Retina (tissue), 1 donor: ENCODE measurements at regions not wholly inside any gene's neighbourhood (a gene's known extent, or its start where the extent isn't known, plus 50 kb on each side); places are given as distances from the start of the nearest gene placed in this dataset.

Source experiments
- DNase-seq: peaks from one replicate; pipeline ENCODE4 v3.0.0-alpha.2; 2016

DNA sequence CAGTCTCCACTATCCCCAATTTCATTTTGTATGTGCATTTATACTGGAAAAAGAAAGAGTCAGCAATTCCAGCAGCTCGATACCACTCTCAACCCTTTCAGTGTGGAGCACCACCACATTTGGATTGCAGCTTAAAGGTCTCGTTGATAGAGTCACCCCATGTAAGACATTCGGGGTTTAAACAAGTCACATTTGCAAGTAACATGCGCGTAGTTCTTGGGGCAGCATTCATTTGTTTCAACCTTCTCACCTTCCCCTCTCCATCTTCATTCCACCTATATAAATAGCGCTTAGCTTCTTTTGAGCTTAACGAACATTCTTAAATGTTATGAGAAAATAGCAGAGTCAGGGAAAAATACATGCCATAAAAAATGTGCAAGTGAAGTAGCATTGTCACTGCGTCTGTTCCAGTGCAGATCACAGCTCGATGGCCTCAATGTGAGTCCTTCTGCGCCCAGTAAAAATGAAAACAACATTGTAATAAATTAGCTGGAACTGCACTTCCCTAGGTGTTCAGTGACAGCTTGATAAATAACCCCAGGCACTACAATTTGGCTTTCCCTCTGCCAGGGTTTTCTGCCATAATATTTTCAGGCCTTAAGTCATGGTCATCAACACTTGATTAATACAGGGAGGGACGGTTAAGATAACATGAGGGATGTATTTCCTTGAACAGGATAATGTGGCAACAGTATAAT is 737.8 kb upstream of the NRSN1 start:
- no peak for DNase-seq

DNA sequence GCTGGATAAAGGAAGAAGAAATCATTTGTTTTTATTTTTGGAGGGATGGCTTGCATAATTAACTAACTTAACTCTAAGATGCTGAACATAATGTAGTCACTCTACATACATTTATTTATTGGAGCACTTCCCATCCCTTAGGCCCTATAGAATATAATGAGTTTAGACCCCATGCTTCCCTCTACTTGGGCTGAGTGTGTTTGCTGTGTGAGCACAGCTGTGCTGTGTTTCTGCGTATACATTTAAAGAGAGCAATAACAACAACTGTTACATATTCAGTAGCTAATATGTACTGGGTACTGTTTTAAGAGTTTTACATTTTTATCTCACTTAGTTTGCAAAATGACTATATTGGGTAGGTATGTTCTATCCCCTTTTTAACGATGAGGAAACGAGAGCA is 736.6 kb upstream of the NRSN1 start:
- DNase-seq, result no peak

DNA sequence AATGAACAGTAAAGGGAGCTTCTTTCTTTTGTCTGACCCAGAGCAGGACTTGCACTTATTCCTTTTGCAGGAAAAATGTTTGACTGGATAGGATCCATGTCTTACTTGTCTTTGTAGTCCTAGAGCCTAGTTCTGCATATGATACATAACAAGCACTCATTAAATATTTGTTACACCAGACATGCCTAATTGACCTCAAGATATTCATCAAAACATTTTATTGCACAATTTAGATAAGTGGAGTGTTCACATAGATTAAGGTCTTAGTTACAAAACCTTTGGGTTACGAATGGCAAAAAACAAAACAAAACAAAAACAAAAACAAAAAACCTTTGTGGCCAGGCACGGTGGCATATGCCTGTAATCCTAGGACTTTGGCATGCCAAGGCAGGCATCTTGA is 735.8 kb upstream of the NRSN1 start:
- no peak for DNase-seq

DNA sequence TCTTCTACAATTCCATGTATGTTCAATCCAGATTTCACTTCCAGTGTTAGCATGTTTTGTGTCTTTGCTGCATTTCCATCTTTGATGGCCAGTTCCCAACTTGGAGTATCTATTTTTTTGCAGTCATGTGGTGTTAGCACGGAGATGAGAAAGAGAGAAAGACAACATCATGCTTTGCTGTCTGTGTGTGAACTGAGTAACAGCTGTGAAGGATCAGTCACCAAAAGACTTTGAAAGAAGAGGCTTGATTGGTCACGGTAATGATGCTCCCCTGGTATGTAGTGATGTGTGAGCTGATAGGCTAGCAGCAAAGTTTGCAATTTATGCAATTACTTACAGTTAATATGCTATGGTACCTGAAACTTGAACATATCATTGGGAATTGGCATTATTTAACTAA is 731.3 kb upstream of the NRSN1 start:
- peak; percentile 51 for DNase-seq

DNA sequence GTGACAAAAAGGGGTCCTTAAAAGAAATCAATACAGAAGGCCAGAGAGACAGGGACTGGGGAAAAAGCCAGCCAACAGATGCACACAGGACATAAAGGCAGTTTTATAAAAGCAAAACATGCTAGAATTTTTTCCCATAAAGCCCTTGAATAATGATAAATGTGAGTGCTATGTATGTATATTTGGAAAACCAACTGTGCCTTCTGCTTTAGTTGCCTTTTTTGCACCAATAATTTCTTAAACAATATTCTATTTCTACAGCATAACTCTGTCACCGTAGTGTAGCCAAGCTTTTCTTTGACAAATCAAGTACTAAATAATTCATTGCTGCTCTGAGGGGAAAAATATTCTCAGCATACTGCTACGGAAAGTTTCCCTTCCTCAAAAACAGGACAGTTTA is 730.6 kb upstream of the NRSN1 start:
- peak; percentile 49 for DNase-seq

DNA sequence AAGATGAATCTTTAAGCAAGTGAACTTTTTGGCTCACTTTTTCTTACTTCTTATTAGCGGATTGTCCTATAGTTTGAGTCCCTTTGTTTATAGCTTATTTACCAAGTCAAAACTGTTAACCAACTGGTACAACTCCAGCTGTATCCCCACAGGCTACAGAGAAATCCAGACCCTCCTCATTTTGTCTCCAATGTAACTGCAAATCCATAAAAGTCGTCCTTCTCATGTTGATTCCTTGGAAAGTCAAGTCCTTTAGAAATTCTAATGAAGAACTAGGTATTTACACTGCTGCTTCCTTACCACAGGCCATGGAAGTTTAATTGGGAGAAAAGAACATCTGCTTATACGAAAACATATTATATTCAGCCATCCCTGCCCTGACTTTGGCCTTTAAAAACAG is 729.1 kb upstream of the NRSN1 start:
- no peak for DNase-seq

DNA sequence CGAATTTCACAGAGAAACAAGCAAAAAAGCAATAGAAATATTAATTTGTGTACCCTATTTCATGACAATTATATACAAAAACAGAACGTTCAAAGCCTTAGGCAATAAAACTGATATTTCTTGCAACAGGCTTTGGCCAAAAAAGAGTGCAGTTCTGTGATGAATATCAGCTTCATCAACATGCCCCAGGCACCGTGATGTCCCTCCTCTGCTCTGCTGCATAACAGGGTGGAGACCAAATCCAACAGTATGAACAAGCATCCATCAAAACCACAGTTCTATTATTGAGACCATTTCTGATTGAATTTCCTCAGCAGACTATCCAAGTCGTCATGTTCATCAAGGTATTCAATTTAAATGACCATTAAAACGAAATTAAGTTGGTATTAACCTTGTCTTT is 722.6 kb upstream of the NRSN1 start:
- DNase-seq, result no peak

DNA sequence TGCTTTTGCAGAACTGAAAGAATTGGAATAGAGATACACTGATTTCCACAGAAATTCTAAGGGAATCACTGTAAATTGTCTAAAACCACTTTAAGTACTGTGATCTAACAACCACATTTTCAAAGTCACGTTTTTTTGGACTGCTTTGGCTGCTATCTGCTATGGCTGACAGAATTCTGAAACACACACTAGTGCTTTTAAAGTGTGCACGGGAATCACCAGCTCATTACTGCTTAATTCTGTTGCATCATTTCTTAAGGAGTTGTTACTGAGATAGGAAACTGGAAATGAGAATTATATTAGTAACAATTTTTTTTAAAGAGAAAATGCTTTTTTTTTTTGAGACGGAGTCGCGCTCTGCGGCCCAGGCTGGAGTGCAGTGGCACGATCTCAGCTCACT is 716.5 kb upstream of the NRSN1 start:
- DNase-seq, result no peak

DNA sequence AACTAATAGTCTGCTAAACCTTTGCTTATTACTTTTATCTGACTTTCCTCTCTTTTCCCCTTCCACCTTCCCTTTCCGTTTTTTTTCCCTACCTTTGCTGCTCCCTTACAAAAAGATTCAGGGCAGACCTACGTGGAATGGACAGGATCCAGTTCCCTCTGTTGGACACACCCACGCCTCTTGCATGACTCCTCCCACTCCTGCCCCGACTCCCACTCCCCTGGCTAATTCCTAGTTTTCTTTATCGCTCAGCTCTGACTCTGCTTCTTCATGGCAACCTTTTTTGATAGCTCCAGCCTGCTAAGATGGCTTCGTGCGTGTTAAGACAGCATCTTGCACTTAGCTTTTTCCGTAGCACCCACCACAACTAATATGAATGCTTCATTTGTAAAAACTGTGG is 715.6 kb upstream of the NRSN1 start:
- no peak for DNase-seq

DNA sequence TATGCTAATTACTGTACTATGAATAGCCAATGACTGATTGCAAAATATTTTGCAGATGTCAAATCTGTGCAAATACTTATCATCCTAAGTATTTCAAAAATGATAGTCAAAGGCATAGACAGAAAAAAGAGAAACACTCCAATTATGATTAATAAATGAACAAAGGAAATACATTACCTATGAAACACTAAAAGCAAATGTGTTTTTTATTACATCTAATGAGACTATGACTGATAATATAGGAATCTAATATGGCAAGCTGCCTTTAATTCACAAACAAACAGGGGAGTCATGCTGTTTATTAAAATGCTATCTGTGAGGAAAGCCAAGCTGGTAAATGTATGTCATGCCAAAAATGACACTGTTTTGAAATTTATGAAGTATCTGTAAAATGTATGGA is 713.2 kb upstream of the NRSN1 start:
- no peak for DNase-seq

DNA sequence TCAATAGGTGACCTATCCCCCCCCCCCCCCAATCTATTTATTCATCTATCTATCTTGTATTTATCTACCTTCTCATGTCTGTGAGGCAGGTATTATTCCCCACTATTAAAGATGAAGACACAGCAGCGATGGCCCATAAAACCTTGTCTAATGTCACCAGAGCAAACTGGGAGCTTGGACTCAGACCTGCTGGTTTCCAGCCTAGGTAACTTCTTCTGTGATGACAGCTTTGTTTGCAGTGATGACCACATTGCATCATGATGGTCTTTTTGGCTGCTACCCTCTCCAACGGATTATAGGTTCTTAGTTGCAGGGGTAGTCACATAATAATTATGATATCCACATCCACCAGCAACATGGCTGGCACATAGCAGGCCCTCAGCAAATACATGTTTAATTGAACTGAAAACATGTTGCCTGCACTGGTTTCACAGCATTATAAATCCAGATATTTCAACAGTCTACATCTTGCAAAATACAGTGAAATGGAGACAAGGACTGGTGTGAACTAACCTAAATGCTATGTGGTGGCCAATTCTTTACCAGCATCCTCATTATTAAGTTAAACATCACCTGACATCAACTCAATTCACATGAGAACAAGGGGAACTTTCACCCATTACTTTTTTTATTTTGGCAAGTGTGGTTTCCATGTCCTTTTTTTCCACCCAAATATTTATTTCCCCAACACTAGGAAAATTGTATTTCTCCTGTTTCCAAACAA is 712.5 kb upstream of the NRSN1 start:
- no peak for DNase-seq

DNA sequence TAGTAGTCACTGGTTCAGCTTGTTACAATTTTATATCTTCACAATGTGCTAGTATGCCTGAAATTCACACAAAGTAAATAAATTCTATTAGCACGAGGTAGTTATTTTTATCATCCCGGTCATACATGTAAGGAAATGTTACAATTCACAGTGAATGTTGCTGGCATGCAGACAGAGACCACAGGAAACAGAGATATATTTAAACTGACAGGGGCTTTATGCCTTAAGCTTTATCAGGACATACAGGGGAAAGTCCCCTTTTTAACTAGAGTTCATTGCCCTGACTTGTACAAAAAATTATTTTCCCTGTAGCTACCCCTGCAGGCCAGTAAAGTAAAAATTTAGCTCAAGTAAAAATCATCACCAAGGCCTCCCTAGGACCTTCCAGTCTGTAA is 712.0 kb upstream of the NRSN1 start:
- peak; percentile 24 for DNase-seq

DNA sequence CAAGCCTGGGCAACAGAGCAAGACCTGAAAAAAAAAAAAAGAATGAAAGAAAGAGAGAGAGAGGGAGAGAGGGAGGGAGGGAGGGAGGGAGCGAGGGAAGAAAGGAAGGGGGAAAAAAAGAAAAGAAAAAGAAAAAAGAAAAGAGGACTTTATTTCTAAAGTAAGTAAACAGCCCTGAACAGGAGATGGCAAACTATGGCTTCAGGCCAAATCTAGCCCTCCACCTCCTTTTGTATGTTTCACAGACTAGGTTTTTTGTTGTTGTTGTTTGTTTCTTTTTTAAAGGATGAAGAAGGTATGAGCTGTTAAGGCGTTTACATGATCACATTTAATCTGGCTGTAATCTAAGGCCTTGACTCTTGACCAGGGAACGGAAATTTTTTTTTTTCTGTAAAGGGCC is 711.1 kb upstream of the NRSN1 start:
- no peak for DNase-seq

DNA sequence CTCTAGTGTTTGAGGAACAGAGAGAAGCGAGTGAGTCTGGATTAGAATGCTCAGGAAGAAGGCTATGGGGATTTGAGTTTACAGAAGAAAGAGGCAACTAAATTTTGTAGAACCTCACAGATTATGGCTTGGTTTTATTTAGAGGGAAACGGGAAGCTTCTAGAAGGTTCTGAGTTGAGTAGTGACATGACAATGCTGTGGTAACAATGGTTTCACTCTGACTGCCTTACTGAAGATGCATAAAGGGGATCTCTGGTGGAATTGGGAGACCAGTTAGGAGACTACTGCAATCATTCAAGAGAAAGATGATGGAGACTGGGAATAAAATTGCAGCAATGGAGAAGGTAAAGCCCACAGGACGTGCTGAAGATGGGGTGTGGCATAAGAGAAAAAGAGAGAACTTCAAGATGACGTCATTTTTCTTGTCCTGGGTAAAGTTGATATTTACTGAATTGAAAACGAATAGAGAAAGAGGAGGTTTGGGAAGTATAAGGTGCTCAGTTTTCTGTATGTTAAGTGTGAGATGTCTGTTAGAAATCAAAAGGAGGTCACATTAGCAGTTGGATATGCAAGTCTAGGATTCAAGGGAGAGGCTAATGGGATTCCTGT is 710.1 kb upstream of the NRSN1 start:
- DNase-seq, result no peak

DNA sequence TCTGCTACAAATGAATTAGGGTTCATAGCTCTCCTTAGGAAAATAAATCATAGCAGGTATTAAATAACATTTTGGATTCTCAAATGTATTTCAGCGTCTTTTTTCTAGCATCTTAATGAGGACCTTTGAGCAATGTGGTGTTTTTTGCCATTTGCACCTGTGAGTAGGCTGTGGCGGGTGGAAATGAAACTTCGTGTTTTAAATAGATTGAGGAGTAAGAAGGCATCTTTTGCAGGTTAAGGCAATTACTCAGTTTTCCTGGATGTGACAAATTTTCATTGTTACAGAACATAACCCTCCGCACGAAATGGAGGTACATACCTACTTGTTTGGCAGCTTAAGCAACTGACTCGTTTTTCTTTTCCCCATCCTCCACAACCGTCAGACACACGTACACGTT is 708.9 kb upstream of the NRSN1 start:
- DNase-seq, result no peak

DNA sequence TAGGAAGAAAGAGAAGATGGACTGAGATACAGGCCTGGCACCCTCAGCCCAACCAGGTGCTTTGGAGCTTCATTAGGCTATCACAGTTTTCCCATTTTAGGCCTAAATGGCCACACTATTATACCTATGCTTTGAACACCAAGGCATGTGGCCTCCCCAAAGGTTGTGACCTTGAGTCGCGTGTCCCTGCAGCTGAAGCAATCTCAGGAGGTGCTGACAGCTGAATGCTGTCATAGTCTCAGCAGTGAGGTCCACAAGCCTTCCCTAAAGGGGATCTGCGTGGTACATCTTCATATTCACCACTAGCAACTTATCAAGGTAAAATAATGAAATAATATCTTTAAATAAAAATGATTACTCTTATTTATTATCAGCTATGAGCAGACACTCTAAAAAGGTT is 707.9 kb upstream of the NRSN1 start:
- no peak for DNase-seq

DNA sequence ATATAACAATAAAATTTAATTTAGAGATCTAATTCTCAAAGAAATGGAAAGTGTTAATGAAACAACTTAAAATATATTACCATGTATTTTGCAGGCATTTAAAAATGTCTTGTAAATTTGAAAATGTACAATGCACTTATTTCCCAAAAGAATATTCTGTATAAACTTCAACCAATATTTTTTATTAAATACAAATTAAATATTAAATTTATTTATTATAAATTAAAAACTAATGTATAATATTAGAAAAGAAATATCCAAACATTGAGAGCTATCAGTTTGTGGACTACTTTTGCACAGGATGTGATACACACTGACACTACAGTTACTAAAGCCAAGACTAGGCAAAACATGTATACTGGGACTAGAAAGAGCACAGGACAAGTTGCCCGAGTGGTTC is 707.0 kb upstream of the NRSN1 start:
- DNase-seq, result no peak

DNA sequence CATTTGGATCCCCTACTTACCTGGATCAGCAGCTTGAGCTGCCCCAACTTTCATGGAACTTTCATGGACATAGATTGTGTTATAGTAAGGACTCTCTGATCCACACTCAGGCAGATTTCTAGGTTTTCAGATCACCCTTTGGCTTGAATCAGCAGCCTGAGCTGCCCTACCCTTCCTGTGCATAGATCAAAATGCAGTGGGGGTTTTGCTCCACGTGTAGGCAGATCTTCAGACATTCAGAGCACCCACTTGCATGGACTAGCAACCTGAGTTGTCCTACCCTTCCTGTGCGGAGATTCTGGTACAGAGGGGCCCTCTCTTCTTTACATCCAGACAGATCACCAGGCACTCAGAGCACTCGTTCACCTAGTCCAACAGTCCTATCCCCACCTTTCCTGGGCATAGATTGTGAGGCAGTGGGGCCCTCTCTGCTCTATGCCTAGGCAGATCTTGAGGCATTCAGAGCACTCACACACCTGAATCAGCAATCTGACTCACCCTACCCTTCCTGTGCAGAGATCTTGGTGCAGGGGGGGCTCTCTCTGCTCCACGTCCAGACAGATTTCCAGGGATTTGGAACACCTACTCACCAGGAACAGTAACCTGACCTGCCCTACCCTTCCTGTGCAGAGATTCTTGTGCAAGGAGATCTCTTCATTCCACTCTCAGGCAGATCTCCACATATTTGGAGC is 705.2 kb upstream of the NRSN1 start:
- DNase-seq, result no peak

DNA sequence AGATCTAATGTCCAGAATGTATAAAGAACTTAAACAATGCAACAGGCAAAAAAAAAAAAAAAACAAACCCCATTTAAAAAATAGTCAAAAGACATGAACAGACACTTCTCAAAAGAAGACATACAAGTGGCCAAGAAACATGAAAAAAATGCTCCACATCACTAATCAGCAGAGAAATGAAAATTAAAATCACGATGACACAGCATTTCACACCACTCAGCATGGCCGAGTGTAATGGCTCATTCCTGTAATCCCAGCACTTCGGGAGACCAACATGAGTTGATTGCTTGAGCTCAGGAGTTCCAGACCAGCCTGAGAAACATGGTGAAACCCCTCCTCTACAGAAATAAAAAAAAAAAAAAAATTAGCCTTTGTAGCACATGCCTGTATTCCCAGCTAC is 701.4 kb upstream of the NRSN1 start:
- no peak for DNase-seq

DNA sequence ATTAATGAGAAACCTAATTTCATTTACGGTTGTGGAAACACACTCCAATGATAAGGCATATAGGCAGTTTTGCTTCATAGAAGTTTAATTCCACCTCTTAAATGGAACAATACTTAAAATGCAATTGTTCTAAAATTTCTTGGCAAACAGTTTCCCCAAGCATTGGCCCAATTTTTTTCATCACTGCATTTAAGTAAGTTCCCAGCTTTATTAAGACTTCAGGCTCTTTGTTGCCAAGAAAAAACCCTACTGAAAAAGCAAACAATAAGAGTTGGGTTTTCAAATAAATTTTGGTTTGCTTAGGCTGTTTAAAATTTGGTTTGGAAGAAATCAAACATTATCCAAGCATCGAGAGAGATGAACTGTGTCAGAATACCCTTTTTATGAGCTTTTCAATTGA is 690.9 kb upstream of the NRSN1 start:
- DNase-seq, result no peak

DNA sequence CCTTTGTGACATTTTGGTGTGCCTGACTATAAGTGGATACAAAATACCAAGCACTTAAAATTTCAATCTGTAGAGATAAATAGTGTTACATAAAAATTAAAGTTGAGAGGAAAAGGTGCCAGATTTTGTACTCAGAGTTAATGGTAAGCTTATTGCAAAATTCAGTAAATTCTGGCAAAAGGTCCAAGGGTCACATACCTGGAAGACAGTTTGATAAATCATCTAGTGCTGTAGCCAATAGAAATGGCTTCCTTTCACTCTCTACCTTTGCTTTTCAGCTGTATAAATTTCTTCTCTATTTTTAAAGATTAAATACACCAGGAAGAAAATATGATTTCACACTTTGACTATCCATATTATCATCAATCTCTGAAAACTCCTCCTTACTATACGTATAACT is 690.2 kb upstream of the NRSN1 start:
- no peak for DNase-seq

DNA sequence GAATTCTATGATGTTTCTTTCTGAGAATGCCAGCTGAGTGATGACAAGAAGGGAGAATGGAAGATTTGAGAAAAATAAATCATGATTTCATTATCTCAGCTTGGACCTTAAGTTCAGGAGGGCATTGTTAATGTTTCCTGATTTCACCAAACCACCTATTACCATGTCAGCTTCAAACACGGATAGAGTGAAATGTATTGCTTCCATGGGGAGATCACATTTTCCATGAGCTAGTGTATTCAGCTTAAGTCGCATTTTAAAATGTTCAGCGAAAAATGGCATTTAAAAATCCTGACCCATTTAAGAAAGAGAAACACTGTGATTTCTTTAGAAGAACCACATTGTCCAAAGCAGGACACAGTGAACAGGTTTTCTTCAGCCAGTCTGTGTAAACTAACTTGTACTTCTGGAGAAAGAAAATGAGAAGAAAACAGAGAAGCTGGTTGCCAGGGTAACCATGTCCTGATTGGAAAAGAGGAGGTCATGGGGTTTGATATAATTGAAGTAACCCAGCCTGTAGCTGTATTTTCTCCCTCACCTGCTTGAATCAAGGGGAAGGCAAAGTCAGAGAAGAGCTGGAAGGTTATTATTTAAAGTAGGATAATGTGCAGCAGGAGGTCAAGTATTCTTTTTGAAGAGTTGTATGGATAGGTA is 684.1 kb upstream of the NRSN1 start:
- DNase-seq, result peak; percentile 33

DNA sequence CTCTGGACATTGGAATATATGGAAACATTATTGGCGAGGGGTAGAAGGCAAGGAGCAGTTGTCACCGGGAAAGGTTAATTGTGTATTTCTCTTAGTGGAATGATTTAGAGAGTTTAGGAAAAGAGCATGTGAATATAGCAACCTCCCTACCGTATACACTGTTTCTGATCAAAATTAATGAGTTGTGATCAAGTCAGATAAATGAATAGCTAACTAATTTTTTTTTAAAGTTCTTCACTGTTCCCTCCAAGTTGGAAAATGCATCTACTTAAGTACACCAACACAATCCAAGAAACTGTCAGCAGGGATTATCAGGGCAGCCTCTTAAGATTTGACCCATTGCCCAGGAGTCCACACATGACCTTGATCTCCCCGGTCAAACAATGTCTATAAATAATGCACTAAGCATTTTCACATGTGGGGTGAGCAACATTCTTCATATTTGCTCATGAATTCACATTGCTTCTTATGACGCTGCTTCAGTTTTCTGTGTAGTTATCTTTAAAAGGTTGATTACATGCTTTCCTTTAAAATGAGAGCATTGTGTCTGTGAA is 680.8 kb upstream of the NRSN1 start:
- DNase-seq, result peak; percentile 33
